Vagina (tissue), 2 donors: ENCODE measurements at regions not wholly inside any gene's neighbourhood (a gene's known extent, or its start where the extent isn't known, plus 50 kb on each side); places are given as distances from the start of the nearest gene placed in this dataset.

Source experiments
- POLR2A ChIP-seq, 2 donors: fragments of 450-650 bp; IDR thresholded peaks; one replicate each; pipeline ENCODE4 v1.6.1; 2017; ENCODE audit warnings: antibody characterized with exemption in 2 of 2, mild to moderate bottlenecking in 2 of 2, moderate library complexity in 2 of 2
- POLR2AphosphoS5 ChIP-seq, 2 donors: sonication (generic); formaldehyde crosslinking; IDR thresholded peaks; one replicate each; pipeline ENCODE4 v1.9.0; 2017; ENCODE audit warnings: antibody characterized with exemption in 2 of 2, mild to moderate bottlenecking in 2 of 2, low read depth in 1 of 2; ENCODE audit not compliant: insufficient read depth in 1 of 2
- TF ChIP-seq, protein P1 (sequence below), 3 experiments: fragments of 450-650 bp in 2 of 3; fragments of 200-600 bp in 1 of 3; sonication (generic) in 1 of 3; IDR thresholded peaks; one replicate each; pipeline ENCODE4 v1.5.1; 2017 to 2019; ENCODE audit warnings: antibody characterized with exemption in 3 of 3, mild to moderate bottlenecking in 2 of 3, moderate library complexity in 2 of 3

DNA sequence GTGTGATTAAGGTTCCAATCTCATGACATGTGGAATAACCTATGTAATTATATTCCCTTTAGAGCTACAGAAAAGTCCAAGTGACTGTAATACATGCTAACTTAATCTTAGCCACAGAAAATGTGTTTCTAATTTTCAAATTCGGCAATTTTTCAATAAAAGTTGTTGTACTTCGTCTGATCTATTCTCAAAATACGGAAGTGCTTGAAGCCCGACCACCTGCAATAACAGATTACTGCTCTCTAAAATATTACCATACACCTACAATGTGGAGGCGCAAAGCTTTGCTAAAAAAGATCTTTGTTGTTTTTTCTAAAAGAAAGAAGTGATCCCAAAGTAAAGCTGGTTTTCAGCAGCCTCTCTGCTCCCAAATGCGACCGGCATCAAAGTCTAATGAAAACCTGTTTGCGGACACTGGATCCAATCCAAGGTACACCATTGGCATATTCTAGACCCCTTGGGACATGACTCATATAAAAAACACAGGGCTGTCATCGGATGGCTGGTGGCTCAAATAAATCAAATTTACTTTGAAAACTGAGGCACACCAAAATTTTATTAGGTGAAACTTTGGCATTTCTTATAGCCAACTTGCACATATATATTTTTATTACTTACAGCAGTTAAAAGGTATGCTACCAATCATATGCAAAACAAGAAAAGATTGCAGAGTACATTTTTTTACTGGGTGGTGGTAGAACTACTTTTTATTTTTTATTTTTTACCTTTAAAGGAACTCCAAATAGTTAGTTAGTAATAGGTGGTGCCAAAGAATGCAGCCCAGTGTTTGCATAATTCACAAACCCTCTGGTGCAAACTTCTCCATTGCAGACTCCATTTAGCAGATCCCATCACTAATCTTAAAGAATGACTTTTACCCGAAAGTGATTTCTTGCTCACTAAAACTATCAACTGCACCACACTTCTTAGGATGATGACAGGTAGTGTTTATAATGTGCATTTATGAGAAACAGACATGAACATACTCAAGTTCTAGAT lies 118.7 kb upstream of the TBX18 start:
- TF ChIP-seq, protein P1, sequence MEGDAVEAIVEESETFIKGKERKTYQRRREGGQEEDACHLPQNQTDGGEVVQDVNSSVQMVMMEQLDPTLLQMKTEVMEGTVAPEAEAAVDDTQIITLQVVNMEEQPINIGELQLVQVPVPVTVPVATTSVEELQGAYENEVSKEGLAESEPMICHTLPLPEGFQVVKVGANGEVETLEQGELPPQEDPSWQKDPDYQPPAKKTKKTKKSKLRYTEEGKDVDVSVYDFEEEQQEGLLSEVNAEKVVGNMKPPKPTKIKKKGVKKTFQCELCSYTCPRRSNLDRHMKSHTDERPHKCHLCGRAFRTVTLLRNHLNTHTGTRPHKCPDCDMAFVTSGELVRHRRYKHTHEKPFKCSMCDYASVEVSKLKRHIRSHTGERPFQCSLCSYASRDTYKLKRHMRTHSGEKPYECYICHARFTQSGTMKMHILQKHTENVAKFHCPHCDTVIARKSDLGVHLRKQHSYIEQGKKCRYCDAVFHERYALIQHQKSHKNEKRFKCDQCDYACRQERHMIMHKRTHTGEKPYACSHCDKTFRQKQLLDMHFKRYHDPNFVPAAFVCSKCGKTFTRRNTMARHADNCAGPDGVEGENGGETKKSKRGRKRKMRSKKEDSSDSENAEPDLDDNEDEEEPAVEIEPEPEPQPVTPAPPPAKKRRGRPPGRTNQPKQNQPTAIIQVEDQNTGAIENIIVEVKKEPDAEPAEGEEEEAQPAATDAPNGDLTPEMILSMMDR (IDR thresholded peaks at IDR 0.05): no peak
- no peak for TF ChIP-seq POLR2AphosphoS5 (IDR thresholded peaks at IDR 0.05; ENCODE audit: insufficient read depth in 1 of 2, low read depth in 1 of 2)
- no peak for TF ChIP-seq POLR2A (IDR thresholded peaks at IDR 0.05)
